Calu3 (cell line): ENCODE measurements at regions not wholly inside any gene's neighbourhood (a gene's known extent, or its start where the extent isn't known, plus 50 kb on each side); places are given as distances from the start of the nearest gene placed in this dataset.

Experiments used
- BruUV-seq: library from RNA; stranded (reverse); fragments of 400-500 nt; replicated peaks from 2 replicates; lab custom pipeline; 2021; lab: Mats Ljungman, UMichigan
- CTCF ChIA-PET: fragments of 300-600 bp; sonication (Branson Sonifier 250); formaldehyde crosslinking; loops from one replicate; lab custom pipeline; 2022; ENCODE audit warnings: antibody characterized with exemption; lab: Charles Lee
- DNase-seq: peaks from one replicate; pipeline ENCODE4 v3.0.0; 2022
- H3K27ac Mint-ChIP-seq: one replicate; pipeline ENCODE4 v1.8.0; 2022; ENCODE audit warnings: mixed read lengths; ENCODE audit not compliant: unreplicated experiment
- H3K27me3 Mint-ChIP-seq: one replicate; pipeline ENCODE4 v1.8.0; 2022; ENCODE audit warnings: mixed read lengths; ENCODE audit not compliant: unreplicated experiment
- H3K36me3 Mint-ChIP-seq: one replicate; pipeline ENCODE4 v1.8.0; 2022; ENCODE audit warnings: mild to moderate bottlenecking, moderate library complexity, mixed read lengths; ENCODE audit not compliant: insufficient read depth, unreplicated experiment
- H3K4me1 Mint-ChIP-seq: one replicate; pipeline ENCODE4 v1.8.0; 2022; ENCODE audit warnings: mild to moderate bottlenecking, low read depth, mixed read lengths; ENCODE audit not compliant: unreplicated experiment
- H3K4me3 Mint-ChIP-seq: one replicate; pipeline ENCODE4 v1.8.0; 2022; ENCODE audit warnings: mild to moderate bottlenecking, low read depth, moderate library complexity, mixed read lengths; ENCODE audit not compliant: unreplicated experiment
- H3K9me3 Mint-ChIP-seq: one replicate; pipeline ENCODE4 v1.8.0; 2022; ENCODE audit warnings: low read depth, mixed read lengths; ENCODE audit not compliant: unreplicated experiment
- intact Hi-C: fragments of 100-400 bp; cut with micrococcal nuclease; formaldehyde crosslinking; loops from one replicate; pipeline ENCODE4 v1.10.0; 2022; ENCODE audit not compliant: unreplicated experiment
- TF ChIP-seq, protein P1 (sequence below): fragments of 200-600 bp; IDR thresholded peaks from one replicate; pipeline ENCODE4 v1.8.0; 2022; ENCODE audit warnings: antibody characterized with exemption; ENCODE audit not compliant: unreplicated experiment

GRCh38 chr4:125952631-125953030 lies 637.9 kb downstream of the FAT4 start:
- H3K27me3 Mint-ChIP-seq = no peaks in the 10 kb centered on the region
- intact Hi-C loops = no loop called here
- CTCF ChIA-PET = no interaction called here
- no TSS peak for BruUV-seq
- no peaks in the 10 kb centered on the region for H3K4me1 Mint-ChIP-seq
- TF ChIP-seq, protein P1, sequence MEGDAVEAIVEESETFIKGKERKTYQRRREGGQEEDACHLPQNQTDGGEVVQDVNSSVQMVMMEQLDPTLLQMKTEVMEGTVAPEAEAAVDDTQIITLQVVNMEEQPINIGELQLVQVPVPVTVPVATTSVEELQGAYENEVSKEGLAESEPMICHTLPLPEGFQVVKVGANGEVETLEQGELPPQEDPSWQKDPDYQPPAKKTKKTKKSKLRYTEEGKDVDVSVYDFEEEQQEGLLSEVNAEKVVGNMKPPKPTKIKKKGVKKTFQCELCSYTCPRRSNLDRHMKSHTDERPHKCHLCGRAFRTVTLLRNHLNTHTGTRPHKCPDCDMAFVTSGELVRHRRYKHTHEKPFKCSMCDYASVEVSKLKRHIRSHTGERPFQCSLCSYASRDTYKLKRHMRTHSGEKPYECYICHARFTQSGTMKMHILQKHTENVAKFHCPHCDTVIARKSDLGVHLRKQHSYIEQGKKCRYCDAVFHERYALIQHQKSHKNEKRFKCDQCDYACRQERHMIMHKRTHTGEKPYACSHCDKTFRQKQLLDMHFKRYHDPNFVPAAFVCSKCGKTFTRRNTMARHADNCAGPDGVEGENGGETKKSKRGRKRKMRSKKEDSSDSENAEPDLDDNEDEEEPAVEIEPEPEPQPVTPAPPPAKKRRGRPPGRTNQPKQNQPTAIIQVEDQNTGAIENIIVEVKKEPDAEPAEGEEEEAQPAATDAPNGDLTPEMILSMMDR = no peak
- no peaks in the 10 kb centered on the region for H3K9me3 Mint-ChIP-seq
- no peak overlapping the region for H3K4me3 Mint-ChIP-seq
- no peaks in the 10 kb centered on the region for H3K36me3 Mint-ChIP-seq
- no peak for DNase-seq
- H3K27ac Mint-ChIP-seq = no peak overlapping the region

DNA sequence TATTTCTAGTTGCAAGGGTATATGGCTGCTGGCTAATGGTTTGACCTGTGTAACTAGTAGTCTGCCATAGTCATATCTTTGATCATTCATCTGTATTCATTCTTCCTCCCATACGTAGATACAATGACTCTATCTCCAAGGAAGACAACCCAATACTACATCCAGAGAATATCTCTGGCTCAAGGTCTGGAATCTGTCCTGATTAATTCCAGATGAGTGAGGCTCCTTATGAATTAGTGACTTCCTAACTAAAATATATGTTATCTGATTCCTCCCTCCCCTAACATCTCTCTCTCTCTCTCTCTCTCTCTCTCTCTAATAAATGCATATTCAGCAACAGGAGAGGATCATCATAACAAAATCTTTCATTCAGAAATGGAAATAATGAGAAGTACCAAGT lies 641.5 kb downstream of the FAT4 start:
- no peaks in the 10 kb centered on the region for H3K4me1 Mint-ChIP-seq
- H3K4me3 Mint-ChIP-seq = no peak overlapping the region
- H3K36me3 Mint-ChIP-seq = no peaks in the 10 kb centered on the region
- H3K27me3 Mint-ChIP-seq = no peaks in the 10 kb centered on the region
- BruUV-seq = no TSS peak
- H3K9me3 Mint-ChIP-seq = peaks cover 1% of the 10 kb centered on the region
- TF ChIP-seq, protein P1 = no peak
- intact Hi-C loops = no loop called here
- no peak overlapping the region for H3K27ac Mint-ChIP-seq
- DNase-seq = no peak
- CTCF ChIA-PET = no interaction called here

- TF ChIP-seq, protein P1 = no peak
- Mint-ChIP-seq H3K27me3 (no peaks in the 10 kb centered on the region), H3K4me1 (no peaks in the 10 kb centered on the region), H3K9me3 (peaks cover 2% of the 10 kb centered on the region), H3K36me3 (no peaks in the 10 kb centered on the region), H3K27ac (no peak overlapping the region), H3K4me3 (no peak overlapping the region)
- CTCF ChIA-PET = no interaction called here
- intact Hi-C loops = no loop called here
- no TSS peak for BruUV-seq
- DNase-seq = no peak
These were observed 643.8 kb downstream of the FAT4 start for GRCh38 chr4:125958519-125958918.

DNA sequence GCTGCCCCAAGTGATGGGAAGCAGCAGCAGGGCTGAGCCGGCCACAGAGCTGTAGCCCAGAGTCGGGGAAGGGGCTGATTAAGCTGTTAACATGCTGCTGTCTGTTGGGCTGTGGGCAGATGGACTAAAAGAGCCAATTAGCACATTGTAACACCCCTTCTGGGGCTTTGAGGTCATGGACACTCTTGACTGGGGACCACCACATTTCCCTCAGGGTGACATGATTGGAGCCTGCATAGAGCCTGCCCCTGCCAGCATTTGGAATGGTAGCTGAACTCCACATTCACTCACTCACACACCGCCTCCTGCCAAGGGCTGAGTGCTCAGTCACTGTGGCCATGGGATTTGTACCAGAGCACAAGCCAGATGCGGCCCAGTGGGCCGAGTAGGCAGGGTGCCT lies 646.9 kb downstream of the FAT4 start:
- TF ChIP-seq, protein P1 = no peak
- intact Hi-C loops = no loop called here
- DNase-seq = no peak
- BruUV-seq = no TSS peak
- no peaks in the 10 kb centered on the region for H3K27me3 Mint-ChIP-seq
- no peaks in the 10 kb centered on the region for H3K4me1 Mint-ChIP-seq
- H3K36me3 Mint-ChIP-seq = no peaks in the 10 kb centered on the region
- H3K27ac Mint-ChIP-seq = no peak overlapping the region
- peaks cover 2% of the 10 kb centered on the region for H3K9me3 Mint-ChIP-seq
- CTCF ChIA-PET = no interaction called here
- no peak overlapping the region for H3K4me3 Mint-ChIP-seq
